Type B pancreatic cell (in vitro differentiated cells): ENCODE measurements at regions not wholly inside any gene's neighbourhood (a gene's known extent, or its start where the extent isn't known, plus 50 kb on each side); places are given as distances from the start of the nearest gene placed in this dataset.

Experiments
- DNase-seq: peaks from one replicate; pipeline ENCODE4 v3.0.0; 2021; ENCODE audit warnings: mixed read lengths; ENCODE audit not compliant: unreplicated experiment; ENCODE audit errors: extremely low spot score
- H3K27ac Mint-ChIP-seq: 2 replicates; pipeline ENCODE4 v1.8.0; 2021; ENCODE audit warnings: mild to moderate bottlenecking, mixed read lengths
- H3K27me3 Mint-ChIP-seq: 2 replicates; pipeline ENCODE4 v1.8.0; 2021; ENCODE audit warnings: mixed read lengths
- H3K36me3 Mint-ChIP-seq: 2 replicates; pipeline ENCODE4 v1.8.0; 2021; ENCODE audit warnings: mixed read lengths
- H3K4me1 Mint-ChIP-seq: one replicate; pipeline ENCODE4 v1.8.0; 2021; ENCODE audit warnings: mixed read lengths; ENCODE audit not compliant: unreplicated experiment
- H3K4me3 Mint-ChIP-seq: 2 replicates; pipeline ENCODE4 v1.8.0; 2021; ENCODE audit warnings: mild to moderate bottlenecking, mixed read lengths
- H3K9me3 Mint-ChIP-seq: 2 replicates; pipeline ENCODE4 v1.8.0; 2021; ENCODE audit warnings: mixed read lengths
- TF ChIP-seq, protein P1 (sequence below): fragments of 200-600 bp; sonication (generic); conservative IDR thresholded peaks from 2 replicates; pipeline ENCODE4 v1.5.0; 2021; ENCODE audit warnings: antibody characterized with exemption, mild to moderate bottlenecking

GRCh38 chr3:182198345-182198744, 486.6 kb downstream of the SOX2 start:
- Mint-ChIP-seq H3K4me1 (no peaks in the 10 kb centered on the region), H3K27ac (no peak overlapping the region), H3K36me3 (no peaks in the 10 kb centered on the region), H3K4me3 (no peak overlapping the region), H3K9me3 (no peaks in the 10 kb centered on the region), H3K27me3 (peaks cover 4% of the 10 kb centered on the region)
- TF ChIP-seq, protein P1, sequence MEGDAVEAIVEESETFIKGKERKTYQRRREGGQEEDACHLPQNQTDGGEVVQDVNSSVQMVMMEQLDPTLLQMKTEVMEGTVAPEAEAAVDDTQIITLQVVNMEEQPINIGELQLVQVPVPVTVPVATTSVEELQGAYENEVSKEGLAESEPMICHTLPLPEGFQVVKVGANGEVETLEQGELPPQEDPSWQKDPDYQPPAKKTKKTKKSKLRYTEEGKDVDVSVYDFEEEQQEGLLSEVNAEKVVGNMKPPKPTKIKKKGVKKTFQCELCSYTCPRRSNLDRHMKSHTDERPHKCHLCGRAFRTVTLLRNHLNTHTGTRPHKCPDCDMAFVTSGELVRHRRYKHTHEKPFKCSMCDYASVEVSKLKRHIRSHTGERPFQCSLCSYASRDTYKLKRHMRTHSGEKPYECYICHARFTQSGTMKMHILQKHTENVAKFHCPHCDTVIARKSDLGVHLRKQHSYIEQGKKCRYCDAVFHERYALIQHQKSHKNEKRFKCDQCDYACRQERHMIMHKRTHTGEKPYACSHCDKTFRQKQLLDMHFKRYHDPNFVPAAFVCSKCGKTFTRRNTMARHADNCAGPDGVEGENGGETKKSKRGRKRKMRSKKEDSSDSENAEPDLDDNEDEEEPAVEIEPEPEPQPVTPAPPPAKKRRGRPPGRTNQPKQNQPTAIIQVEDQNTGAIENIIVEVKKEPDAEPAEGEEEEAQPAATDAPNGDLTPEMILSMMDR = no peak
- no peak for DNase-seq

DNA sequence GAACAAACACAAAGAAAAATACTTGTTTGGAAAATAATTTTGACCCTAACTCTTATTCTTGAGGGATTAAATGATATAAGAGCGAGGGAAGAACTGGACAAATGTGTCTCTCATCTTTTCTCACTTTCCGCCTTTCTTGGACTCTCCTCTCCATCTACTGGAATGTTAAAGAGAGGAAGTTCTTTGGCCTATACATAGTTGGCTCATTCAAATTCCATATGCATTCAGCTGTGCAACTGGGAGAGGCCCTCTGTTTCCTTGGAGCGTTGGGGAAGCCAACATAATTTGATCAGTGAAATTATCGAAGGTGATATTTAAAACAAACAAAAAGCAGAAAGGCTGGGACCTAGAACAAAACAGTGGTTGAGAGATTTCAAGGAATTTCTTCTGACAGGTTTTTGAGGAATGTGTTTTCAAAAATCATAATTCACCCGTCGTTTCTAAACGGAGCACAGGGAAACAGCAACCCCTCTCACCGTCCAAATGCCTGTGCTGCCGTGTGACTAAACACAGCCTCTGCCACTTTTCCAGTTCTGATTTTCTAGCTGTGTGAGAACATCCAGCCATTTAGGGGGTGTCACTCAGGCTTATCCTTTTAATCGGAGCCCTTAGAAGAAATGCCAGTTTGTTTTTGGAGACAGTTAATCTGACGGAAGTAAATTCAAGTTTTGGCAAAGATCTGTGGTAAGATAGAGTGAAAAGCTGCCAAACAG, 489.9 kb downstream of the SOX2 start:
- H3K4me1 Mint-ChIP-seq = no peaks in the 10 kb centered on the region
- peaks cover 4% of the 10 kb centered on the region for H3K9me3 Mint-ChIP-seq
- DNase-seq = no peak
- H3K27ac Mint-ChIP-seq = no peak overlapping the region
- H3K36me3 Mint-ChIP-seq = no peaks in the 10 kb centered on the region
- TF ChIP-seq, protein P1 = no peak
- H3K4me3 Mint-ChIP-seq = no peak overlapping the region
- no peaks in the 10 kb centered on the region for H3K27me3 Mint-ChIP-seq

- DNase-seq = no peak
- no peaks in the 10 kb centered on the region for H3K36me3 Mint-ChIP-seq
- no peak overlapping the region for H3K27ac Mint-ChIP-seq
- no peaks in the 10 kb centered on the region for H3K9me3 Mint-ChIP-seq
- H3K4me1 Mint-ChIP-seq = peaks cover 8% of the 10 kb centered on the region
- H3K27me3 Mint-ChIP-seq = no peaks in the 10 kb centered on the region
- TF ChIP-seq, protein P1 = no peak
- H3K4me3 Mint-ChIP-seq = no peak overlapping the region
Observed at GRCh38 chr3:182212479-182213076, 500.9 kb downstream of the SOX2 start.

DNA sequence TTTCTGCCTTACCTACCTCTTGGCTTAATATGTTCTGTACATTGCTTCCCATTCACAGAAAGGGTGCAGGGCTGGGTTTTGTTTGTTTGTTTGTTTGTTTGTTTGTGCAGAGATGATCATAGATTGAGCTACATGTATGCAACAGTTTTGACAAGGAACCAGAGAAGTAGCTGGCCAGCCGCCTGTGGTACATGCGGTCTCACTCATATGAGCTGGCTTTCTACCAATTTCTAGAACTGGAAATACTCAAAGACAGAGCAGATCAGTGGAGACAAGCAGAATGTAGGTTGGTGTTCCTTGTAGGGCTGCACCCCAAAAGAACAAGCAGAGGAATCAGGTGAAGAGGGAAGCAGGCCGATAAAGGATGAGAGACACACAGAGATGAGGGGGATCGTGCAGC, 502.7 kb downstream of the SOX2 start:
- TF ChIP-seq, protein P1 = no peak
- DNase-seq = no peak
- Mint-ChIP-seq H3K27me3 (no peaks in the 10 kb centered on the region), H3K4me1 (peaks cover 8% of the 10 kb centered on the region), H3K9me3 (no peaks in the 10 kb centered on the region), H3K27ac (no peak overlapping the region), H3K4me3 (no peak overlapping the region), H3K36me3 (no peaks in the 10 kb centered on the region)

GRCh38 chr3:182215881-182216280, 504.2 kb downstream of the SOX2 start:
- no peak for DNase-seq
- Mint-ChIP-seq H3K36me3 (no peaks in the 10 kb centered on the region), H3K4me1 (peaks cover 8% of the 10 kb centered on the region), H3K9me3 (no peaks in the 10 kb centered on the region), H3K4me3 (no peak overlapping the region), H3K27ac (no peak overlapping the region), H3K27me3 (no peaks in the 10 kb centered on the region)
- TF ChIP-seq, protein P1 = no peak
